ENCODE measurements at regions not wholly inside any gene's neighbourhood (a gene's known extent, or its start where the extent isn't known, plus 50 kb on each side); places are given as distances from the start of the nearest gene placed in this dataset.

- Histone ChIP-seq H3K27ac (replicated peaks) (no peak overlapping the region), H3K27me3 (ENCODE audit: low read depth) (no peaks in the 10 kb centered on the region), H3K36me3 (no peaks in the 10 kb centered on the region), H3K4me1 (no peaks in the 10 kb centered on the region), H3K9me3 (replicated peaks) (peaks cover 8% of the 10 kb centered on the region), H3K4me3 (no peak overlapping the region)
- intact Hi-C loops (cut with micrococcal nuclease): no loop called here
- no peak for DNase-seq
- TF ChIP-seq, protein P1, sequence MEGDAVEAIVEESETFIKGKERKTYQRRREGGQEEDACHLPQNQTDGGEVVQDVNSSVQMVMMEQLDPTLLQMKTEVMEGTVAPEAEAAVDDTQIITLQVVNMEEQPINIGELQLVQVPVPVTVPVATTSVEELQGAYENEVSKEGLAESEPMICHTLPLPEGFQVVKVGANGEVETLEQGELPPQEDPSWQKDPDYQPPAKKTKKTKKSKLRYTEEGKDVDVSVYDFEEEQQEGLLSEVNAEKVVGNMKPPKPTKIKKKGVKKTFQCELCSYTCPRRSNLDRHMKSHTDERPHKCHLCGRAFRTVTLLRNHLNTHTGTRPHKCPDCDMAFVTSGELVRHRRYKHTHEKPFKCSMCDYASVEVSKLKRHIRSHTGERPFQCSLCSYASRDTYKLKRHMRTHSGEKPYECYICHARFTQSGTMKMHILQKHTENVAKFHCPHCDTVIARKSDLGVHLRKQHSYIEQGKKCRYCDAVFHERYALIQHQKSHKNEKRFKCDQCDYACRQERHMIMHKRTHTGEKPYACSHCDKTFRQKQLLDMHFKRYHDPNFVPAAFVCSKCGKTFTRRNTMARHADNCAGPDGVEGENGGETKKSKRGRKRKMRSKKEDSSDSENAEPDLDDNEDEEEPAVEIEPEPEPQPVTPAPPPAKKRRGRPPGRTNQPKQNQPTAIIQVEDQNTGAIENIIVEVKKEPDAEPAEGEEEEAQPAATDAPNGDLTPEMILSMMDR (IDR thresholded peaks at IDR 0.05; ENCODE audit: borderline replicate concordance): no peak
Measured at GRCh38 chr6:15025446-15025845, 220.4 kb upstream of the JARID2 start.

DNA sequence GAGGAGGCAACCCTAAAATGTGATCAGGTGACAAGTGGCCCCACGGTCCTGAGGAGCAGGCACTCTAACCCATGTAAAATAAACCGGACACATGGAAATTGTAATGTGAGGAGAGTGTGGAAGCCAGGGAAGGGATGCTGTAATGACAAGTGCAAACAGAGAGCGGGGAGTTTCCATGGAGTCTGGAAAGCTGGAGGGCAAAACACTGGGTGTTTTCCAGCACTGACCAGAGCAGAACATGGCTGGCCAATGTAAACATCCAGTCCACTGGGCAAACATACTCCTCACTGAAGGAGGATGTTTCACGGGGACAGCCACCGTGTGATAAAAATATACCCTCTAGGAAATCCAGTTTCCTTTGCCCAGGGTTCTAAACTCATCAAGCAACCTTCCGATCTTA is 219.0 kb upstream of the JARID2 start:
- H3K36me3 ChIP-seq: no peaks in the 10 kb centered on the region
- H3K4me3 ChIP-seq: no peak overlapping the region
- no peaks in the 10 kb centered on the region for H3K27me3 ChIP-seq (ENCODE audit: low read depth)
- TF ChIP-seq, protein P1 (IDR thresholded peaks at IDR 0.05; ENCODE audit: borderline replicate concordance): no peak
- no peak overlapping the region for H3K27ac ChIP-seq (replicated peaks)
- peaks cover 14% of the 10 kb centered on the region for H3K9me3 ChIP-seq (replicated peaks)
- DNase-seq: no peak
- no peaks in the 10 kb centered on the region for H3K4me1 ChIP-seq
- intact Hi-C loops (cut with micrococcal nuclease): no loop called here

GRCh38 chr6:15027472-15027871 is 218.4 kb upstream of the JARID2 start:
- no peaks in the 10 kb centered on the region for H3K36me3 ChIP-seq
- no peaks in the 10 kb centered on the region for H3K4me1 ChIP-seq
- intact Hi-C loops (cut with micrococcal nuclease): no loop called here
- H3K27me3 ChIP-seq (ENCODE audit: low read depth): no peaks in the 10 kb centered on the region
- DNase-seq: no peak
- H3K4me3 ChIP-seq: no peak overlapping the region
- TF ChIP-seq, protein P1 (IDR thresholded peaks at IDR 0.05; ENCODE audit: borderline replicate concordance): no peak
- no peak overlapping the region for H3K27ac ChIP-seq (replicated peaks)
- peaks cover 14% of the 10 kb centered on the region for H3K9me3 ChIP-seq (replicated peaks)

DNA sequence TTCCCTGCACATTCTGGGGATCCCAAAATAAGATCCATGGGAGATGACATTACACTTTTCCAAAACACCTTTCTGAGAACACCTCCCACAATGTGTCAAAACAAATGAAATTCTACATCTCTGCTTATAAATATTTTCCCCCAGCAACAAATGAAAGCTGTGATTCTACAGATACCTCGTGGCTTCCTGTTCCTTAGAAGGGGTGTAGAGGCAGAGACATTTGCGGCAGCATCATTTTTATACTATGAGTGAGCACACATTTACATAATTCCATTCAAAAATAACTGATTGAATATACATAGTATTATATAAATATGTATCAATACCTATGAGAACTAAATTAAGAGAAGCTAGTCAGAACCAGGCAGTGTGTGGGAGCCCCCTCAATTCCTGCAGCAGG is 213.9 kb upstream of the JARID2 start:
- no peaks in the 10 kb centered on the region for H3K4me1 ChIP-seq
- no peak overlapping the region for H3K4me3 ChIP-seq
- H3K27ac ChIP-seq (replicated peaks): no peak overlapping the region
- intact Hi-C loops (cut with micrococcal nuclease): no loop called here
- TF ChIP-seq, protein P1 (IDR thresholded peaks at IDR 0.05; ENCODE audit: borderline replicate concordance): no peak
- peaks cover 14% of the 10 kb centered on the region for H3K9me3 ChIP-seq (replicated peaks)
- no peaks in the 10 kb centered on the region for H3K36me3 ChIP-seq
- DNase-seq: no peak
- H3K27me3 ChIP-seq (ENCODE audit: low read depth): no peaks in the 10 kb centered on the region

- H3K36me3 ChIP-seq: no peaks in the 10 kb centered on the region
- peaks cover 14% of the 10 kb centered on the region for H3K9me3 ChIP-seq (replicated peaks)
- H3K27me3 ChIP-seq (ENCODE audit: low read depth): no peaks in the 10 kb centered on the region
- no peak for DNase-seq
- no peak overlapping the region for H3K4me3 ChIP-seq
- intact Hi-C loops (cut with micrococcal nuclease): no loop called here
- TF ChIP-seq, protein P1 (IDR thresholded peaks at IDR 0.05; ENCODE audit: borderline replicate concordance): no peak
- no peak overlapping the region for H3K27ac ChIP-seq (replicated peaks)
- H3K4me1 ChIP-seq: peaks cover 4% of the 10 kb centered on the region
Measured at GRCh38 chr6:15033850-15034203, 212.0 kb upstream of the JARID2 start.
